SIG-M5 treated with dmso at 0.1 percent for 504 hours (cell line): ENCODE measurements at regions not wholly inside any gene's neighbourhood (a gene's known extent, or its start where the extent isn't known, plus 50 kb on each side); places are given as distances from the start of the nearest gene placed in this dataset.

Experiments
- DNase-seq: peaks from one replicate; lab custom pipeline; 2025; ENCODE audit not compliant: unreplicated experiment; lab: John Stamatoyannopoulos, UW

DNA sequence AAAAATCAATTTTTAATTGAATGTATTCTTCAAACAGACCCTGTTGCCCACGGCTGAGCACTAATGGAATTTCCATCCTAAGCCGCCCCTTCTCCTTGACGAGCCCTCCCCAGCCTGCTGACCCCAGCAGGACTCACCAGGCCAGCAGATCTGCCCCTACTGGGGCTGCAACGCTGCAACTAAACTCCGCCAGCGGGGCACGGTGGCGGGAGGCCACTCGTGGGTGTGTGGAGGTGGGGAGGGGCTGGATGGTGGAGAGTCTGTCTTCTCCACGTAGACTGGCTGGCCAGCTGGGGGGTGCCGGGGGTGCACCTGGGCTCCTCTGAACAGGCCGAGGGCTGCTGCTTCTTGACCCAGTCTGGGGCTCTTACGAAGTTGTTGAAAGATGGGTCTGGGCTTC lies 67.8 kb downstream of the ENGASE start:
- DNase-seq = no peak

GRCh38 chr17:79141578-79142355 lies 67.1 kb downstream of the ENGASE start:
- no peak for DNase-seq

DNA sequence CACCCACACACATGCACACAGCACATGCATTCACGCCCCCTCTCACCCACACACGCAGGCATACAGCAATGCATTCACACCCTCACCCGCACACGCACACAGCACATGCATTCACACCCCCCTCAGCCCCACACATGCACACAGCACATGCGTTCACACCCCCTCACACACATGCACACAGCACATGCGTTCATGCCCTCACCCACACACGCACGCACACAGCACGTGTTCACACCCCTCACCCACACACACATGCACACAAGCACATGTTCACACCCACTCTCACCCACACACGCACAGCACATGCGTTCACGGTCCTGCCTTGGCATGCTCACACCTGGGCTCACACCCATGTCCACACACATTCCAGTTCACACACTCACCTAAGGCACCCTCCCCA lies 64.2 kb downstream of the ENGASE start:
- DNase-seq = no peak

DNA sequence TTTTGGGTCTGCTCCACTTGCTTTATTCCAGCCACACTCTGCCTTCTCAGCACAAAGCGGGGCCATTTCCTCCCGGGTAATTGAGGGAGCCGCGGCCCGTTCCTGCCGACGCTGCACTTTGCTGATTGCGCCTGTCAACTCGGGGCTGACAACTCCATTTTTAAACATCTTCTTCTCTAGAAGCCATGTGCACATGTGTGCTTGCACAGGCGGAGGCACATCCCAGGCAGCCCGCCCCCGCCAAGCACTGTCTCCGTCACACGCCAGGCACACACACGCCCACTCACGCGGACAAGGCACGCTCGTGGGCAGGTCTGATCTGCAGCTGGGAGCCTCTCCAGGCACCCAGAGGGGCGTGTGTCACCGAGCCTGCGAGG lies 63.2 kb downstream of the ENGASE start:
- no peak for DNase-seq

- no peak for DNase-seq
Observed at GRCh38 chr17:79137015-79137788, 62.6 kb downstream of the ENGASE start.

GRCh38 chr17:79136596-79136995 lies 62.0 kb downstream of the ENGASE start:
- DNase-seq = no peak
